ENCODE measurements at regions not wholly inside any gene's neighbourhood (a gene's known extent, or its start where the extent isn't known, plus 50 kb on each side); places are given as distances from the start of the nearest gene placed in this dataset.

- DNase-seq: no peak
These were observed 239.4 kb downstream of the DOK5 start for GRCh38 chr20:54714817-54715216.

- no peak for DNase-seq
These were observed 238.3 kb downstream of the DOK5 start for GRCh38 chr20:54713727-54714126.

- DNase-seq: no peak
These were observed 235.7 kb downstream of the DOK5 start for GRCh38 chr20:54711071-54711470.

GRCh38 chr20:54710341-54710740 lies 234.9 kb downstream of the DOK5 start:
- DNase-seq: no peak

- no peak for DNase-seq
These were observed 232.8 kb downstream of the DOK5 start for GRCh38 chr20:54708229-54708628.

- no peak for DNase-seq
These were observed 232.4 kb downstream of the DOK5 start for GRCh38 chr20:54707801-54708200.

GRCh38 chr20:54706581-54706980 lies 231.2 kb downstream of the DOK5 start:
- DNase-seq: no peak

- no peak for DNase-seq
These were observed 228.7 kb downstream of the DOK5 start for GRCh38 chr20:54704032-54704635.

Measured in DMS 273 treated with DMSO at 0.1 percent for 48 hours (cell line).